ENCODE measurements at regions not wholly inside any gene's neighbourhood (a gene's known extent, or its start where the extent isn't known, plus 50 kb on each side); places are given as distances from the start of the nearest gene placed in this dataset.

- 97% methylated on average over 2 of the region's 2 CpGs for WGBS (ENCODE audit: missing lambda C conversion rate)
- FAIRE-seq: no peak
- CTCF ChIA-PET: no interaction called here
Observed at GRCh38 chr4:134645778-134646177, 444.2 kb upstream of the PABPC4L start.

GRCh38 chr4:134636338-134637051, 434.9 kb upstream of the PABPC4L start:
- no peak overlapping the region for H3K27ac ChIP-seq
- H3K4me2 ChIP-seq: no peak overlapping the region
- H3K4me3 ChIP-seq: no peak overlapping the region
- no peak for DNase-seq (ENCODE audit: low read depth in 1 of 2, low spot score in 1 of 2)
- ATAC-seq: no peak
- TF ChIP-seq CHD2 (IDR thresholded peaks at IDR 0.05; ENCODE audit: low read length, partially characterized antibody) (no peak), GATA3 (IDR thresholded peaks at IDR 0.05; ENCODE audit: borderline replicate concordance) (no peak), ZSCAN20 (CRISPR knock-in tag; IDR thresholded peaks at IDR 0.05) (no peak), RAD21 (conservative IDR thresholded peaks at IDR 0.05 in 1 of 2, IDR thresholded peaks at IDR 0.05 in 1 of 2) (no peak), HES2 (IDR thresholded peaks at IDR 0.05) (no peak), HDAC2 (IDR thresholded peaks at IDR 0.05) (no peak), CTCF (IDR thresholded peaks at IDR 0.05) (no peak), CBX8 (IDR thresholded peaks at IDR 0.05) (no peak), ZFP36 (IDR thresholded peaks at IDR 0.05; ENCODE audit: borderline replicate concordance, partially characterized antibody) (no peak), TP53 (CRISPR knock-in tag; IDR thresholded peaks at IDR 0.05) (no peak), CHD4 (IDR thresholded peaks at IDR 0.05; ENCODE audit: borderline replicate concordance) (no peak), RFX5 (IDR thresholded peaks at IDR 0.05) (no peak), RNF2 (IDR thresholded peaks at IDR 0.05; ENCODE audit: borderline replicate concordance, low read depth) (no peak)
- ChIA-PET CTCF (no interaction called here), POLR2A (no interaction called here)
- H3K9me3 ChIP-seq: no peaks in the 10 kb centered on the region
- no peaks in the 10 kb centered on the region for H3K4me1 ChIP-seq
- no peak for FAIRE-seq
- WGBS (ENCODE audit: missing lambda C conversion rate): 56% methylated on average over 7 of the region's 7 CpGs

More at GRCh38 chr4:134645778-134646177, 444.2 kb upstream of the PABPC4L start:
- H3K4me1 ChIP-seq: no peaks in the 10 kb centered on the region
- no peak overlapping the region for H3K27ac ChIP-seq
- no peak overlapping the region for H3K4me3 ChIP-seq
- POLR2A ChIA-PET: no interaction called here
- TF ChIP-seq ZSCAN20 (CRISPR knock-in tag; IDR thresholded peaks at IDR 0.05) (no peak), EHMT2 (IDR thresholded peaks at IDR 0.05; ENCODE audit: low read depth) (no peak)
- H3K9me3 ChIP-seq: no peaks in the 10 kb centered on the region
- DNase-seq (ENCODE audit: low read depth in 1 of 2, low spot score in 1 of 2) (no peak), ATAC-seq (no peak)
- H3K4me2 ChIP-seq: no peak overlapping the region

GRCh38 chr4:134634301-134634700, 432.7 kb upstream of the PABPC4L start:
- FAIRE-seq: no peak
- ChIA-PET CTCF (no interaction called here), POLR2A (no interaction called here)
- DNase-seq (ENCODE audit: low read depth in 1 of 2, low spot score in 1 of 2): no peak
- Histone ChIP-seq H3K4me1 (no peaks in the 10 kb centered on the region), H3K4me2 (no peak overlapping the region), H3K4me3 (no peak overlapping the region), H3K27ac (no peak overlapping the region), H3K9me3 (no peaks in the 10 kb centered on the region)
- WGBS (ENCODE audit: missing lambda C conversion rate): 39% methylated on average over 7 of the region's 7 CpGs
- ATAC-seq: no peak
- no peak for TF ChIP-seq SMC3 (IDR thresholded peaks at IDR 0.05)

GRCh38 chr4:134632056-134632455, 430.5 kb upstream of the PABPC4L start:
- 32% methylated on average over 1 of the region's 1 CpG for WGBS (ENCODE audit: missing lambda C conversion rate)
- no peaks in the 10 kb centered on the region for H3K4me1 ChIP-seq
- CTCF ChIA-PET: no interaction called here
- TF ChIP-seq MAZ (IDR thresholded peaks at IDR 0.05; ENCODE audit: borderline replicate concordance, low read depth, low read length) (no peak), CBX8 (IDR thresholded peaks at IDR 0.05) (no peak), HDAC2 (IDR thresholded peaks at IDR 0.05) (no peak), ESRRA (IDR thresholded peaks at IDR 0.05; ENCODE audit: borderline replicate concordance, low read length) (no peak), FOSL2 (IDR thresholded peaks at IDR 0.05) (no peak), FOSL2 (CRISPR knock-in tag; IDR thresholded peaks at IDR 0.05) (no peak), RNF2 (IDR thresholded peaks at IDR 0.05; ENCODE audit: borderline replicate concordance, low read depth) (no peak), HMGXB4 (CRISPR knock-in tag; IDR thresholded peaks at IDR 0.05; ENCODE audit: borderline replicate concordance) (no peak), HEYL (CRISPR knock-in tag; IDR thresholded peaks at IDR 0.05) (no peak), NPAS2 (CRISPR knock-in tag; IDR thresholded peaks at IDR 0.05; ENCODE audit: borderline replicate concordance) (no peak), CHD4 (IDR thresholded peaks at IDR 0.05; ENCODE audit: borderline replicate concordance) (no peak)
- H3K27ac ChIP-seq: no peak overlapping the region
- H3K9me3 ChIP-seq: no peaks in the 10 kb centered on the region
- ATAC-seq (no peak), DNase-seq (ENCODE audit: low read depth in 1 of 2, low spot score in 1 of 2) (no peak), FAIRE-seq (no peak)
- POLR2A ChIA-PET: no interaction called here
- H3K4me2 ChIP-seq: no peak overlapping the region
- H3K4me3 ChIP-seq: no peak overlapping the region

All from A549 (cell line).